SK-N-SH treated with all-trans-retinoic acid at 6 μM for 48 hours (cell line): ENCODE measurements at regions not wholly inside any gene's neighbourhood (a gene's known extent, or its start where the extent isn't known, plus 50 kb on each side); places are given as distances from the start of the nearest gene placed in this dataset.

Experiments used
- ATAC-seq: fragments of 200-7000 bp; cut with Tn5 transposase; 3 replicates; pipeline ENCODE4 v1.9.1; 2020; ENCODE audit warnings: mild to moderate bottlenecking, moderate library complexity
- ARNTL ChIP-seq: fragments of 450-650 bp; formaldehyde crosslinking; IDR thresholded peaks from 2 replicates; pipeline ENCODE4 v1.5.0; 2020; ENCODE audit warnings: low read depth, mild to moderate bottlenecking, moderate library complexity, borderline replicate concordance
- CREB5 ChIP-seq: fragments of 250-450 bp; sonication (Bioruptor Pico); IDR thresholded peaks from 2 replicates; pipeline ENCODE4 v1.5.1; 2020; ENCODE audit warnings: low read depth, mild to moderate bottlenecking, moderate library complexity
- CSDC2 ChIP-seq: fragments of 250-450 bp; sonication (Bioruptor Pico); IDR thresholded peaks from 2 replicates; pipeline ENCODE4 v1.5.0; 2020; ENCODE audit warnings: mild to moderate bottlenecking, moderate library complexity
- ESRRG ChIP-seq: fragments of 250-450 bp; sonication (Bioruptor Pico); IDR thresholded peaks from 2 replicates; pipeline ENCODE4 v1.6.1; 2021; ENCODE audit warnings: mild to moderate bottlenecking
- GLIS3 ChIP-seq: fragments of 250-450 bp; sonication (Bioruptor Pico); IDR thresholded peaks from 2 replicates; pipeline ENCODE4 v1.5.0; 2020; ENCODE audit warnings: mild to moderate bottlenecking, moderate library complexity
- ISL1 ChIP-seq: fragments of 250-450 bp; sonication (Bioruptor Pico); IDR thresholded peaks from 2 replicates; pipeline ENCODE4 v2.1.2; 2022; ENCODE audit warnings: mild to moderate bottlenecking, moderate library complexity
- OSR1 ChIP-seq: fragments of 250-450 bp; sonication (Bioruptor Pico); IDR thresholded peaks from 2 replicates; pipeline ENCODE4 v1.8.0; 2022; ENCODE audit warnings: moderate library complexity, mild to moderate bottlenecking, inconsistent platforms
- PATZ1 ChIP-seq: fragments of 250-450 bp; sonication (Bioruptor Pico); IDR thresholded peaks from 2 replicates; pipeline ENCODE4 v1.8.0; 2020; ENCODE audit warnings: mild to moderate bottlenecking, moderate library complexity, borderline replicate concordance
- PPARA ChIP-seq: fragments of 250-450 bp; sonication (Bioruptor Pico); IDR thresholded peaks from 2 replicates; pipeline ENCODE4 v1.5.0; 2020; ENCODE audit warnings: mild to moderate bottlenecking, borderline replicate concordance
- RARB ChIP-seq: fragments of 250-450 bp; sonication (Bioruptor Pico); IDR thresholded peaks from 2 replicates; pipeline ENCODE4 v1.8.0; 2021; ENCODE audit warnings: mild to moderate bottlenecking, moderate library complexity
- SNAI2 ChIP-seq: fragments of 250-450 bp; sonication (Bioruptor Pico); IDR thresholded peaks from 2 replicates; pipeline ENCODE4 v1.5.0; 2020; ENCODE audit warnings: mild to moderate bottlenecking, moderate library complexity
- TCF4 ChIP-seq: fragments of 250-450 bp; sonication (Bioruptor Pico); IDR thresholded peaks from 2 replicates; pipeline ENCODE4 v1.8.0; 2021; ENCODE audit warnings: mild to moderate bottlenecking, moderate library complexity, borderline replicate concordance
- TOX ChIP-seq: fragments of 250-450 bp; sonication (Bioruptor Pico); IDR thresholded peaks from 2 replicates; pipeline ENCODE4 v1.8.0; 2021; ENCODE audit warnings: mild to moderate bottlenecking, moderate library complexity, borderline replicate concordance
- TSHZ2 ChIP-seq: fragments of 250-450 bp; sonication (Bioruptor Pico); IDR thresholded peaks from 2 replicates; pipeline ENCODE4 v1.5.0; 2020; ENCODE audit warnings: mild to moderate bottlenecking, moderate library complexity
- ZC3H10 ChIP-seq: fragments of 250-450 bp; sonication (Bioruptor Pico); IDR thresholded peaks from 2 replicates; pipeline ENCODE4 v1.5.1; 2021; ENCODE audit warnings: mild to moderate bottlenecking, moderate library complexity
- ZFP3 ChIP-seq: fragments of 250-450 bp; sonication (Bioruptor Pico); IDR thresholded peaks from 2 replicates; pipeline ENCODE4 v1.5.0; 2020; ENCODE audit warnings: mild to moderate bottlenecking, moderate library complexity
- ZFP30 ChIP-seq: fragments of 450-650 bp; formaldehyde crosslinking; IDR thresholded peaks from 2 replicates; pipeline ENCODE4 v1.5.0; 2022; ENCODE audit warnings: mild to moderate bottlenecking, moderate library complexity
- ZNF565 ChIP-seq: fragments of 450-650 bp; formaldehyde crosslinking; conservative IDR thresholded peaks from 2 replicates; pipeline ENCODE4 v1.5.0; 2020; ENCODE audit warnings: low read depth, mild to moderate bottlenecking, moderate library complexity
- ZNF70 ChIP-seq: fragments of 450-650 bp; formaldehyde crosslinking; IDR thresholded peaks from 2 replicates; pipeline ENCODE4 v1.5.0; 2020; ENCODE audit warnings: mild to moderate bottlenecking, moderate library complexity
- ZNF8 ChIP-seq: fragments of 450-650 bp; formaldehyde crosslinking; IDR thresholded peaks from 2 replicates; pipeline ENCODE4 v1.5.0; 2020; ENCODE audit warnings: mild to moderate bottlenecking, moderate library complexity
- TF ChIP-seq, protein P1 (sequence below): fragments of 250-450 bp; sonication (Bioruptor Pico); IDR thresholded peaks from 2 replicates; pipeline ENCODE4 v1.5.1; 2021; ENCODE audit warnings: mild to moderate bottlenecking, moderate library complexity

GRCh38 chr2:198411936-198412335 is 607.5 kb downstream of the PLCL1 start:
- no peak for ATAC-seq

DNA sequence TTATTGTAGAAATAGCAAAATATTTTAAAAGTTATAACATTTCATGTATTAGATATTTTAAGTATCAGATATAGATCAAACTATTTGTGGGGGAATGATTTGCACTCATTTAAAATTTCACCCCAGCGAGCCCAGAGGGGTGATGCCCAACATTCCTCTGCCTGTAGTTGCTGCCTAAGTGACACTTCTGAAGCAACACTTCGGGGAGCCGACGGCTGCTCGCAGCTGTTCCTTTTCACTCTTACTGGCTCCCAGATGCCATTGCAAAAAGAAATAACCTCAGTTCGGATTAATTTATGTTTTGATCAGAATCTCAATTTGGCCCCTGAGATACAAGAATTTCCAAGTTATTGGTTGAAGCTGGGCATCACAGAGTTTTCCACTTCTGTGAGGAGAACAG is 603.8 kb downstream of the PLCL1 start:
- TF ChIP-seq OSR1 (CRISPR knock-in tag) (no peak), TCF4 (CRISPR knock-in tag) (no peak)
- TF ChIP-seq, all 23 proteins: peak for 0
- ATAC-seq = no peak

More at GRCh38 chr2:198411936-198412335, 607.5 kb downstream of the PLCL1 start:
- TF ChIP-seq TSHZ2 (CRISPR knock-in tag) (no peak), CSDC2 (CRISPR knock-in tag) (no peak), ZNF70 (CRISPR knock-in tag) (no peak)
- TF ChIP-seq, all 23 proteins: peak for 0

DNA sequence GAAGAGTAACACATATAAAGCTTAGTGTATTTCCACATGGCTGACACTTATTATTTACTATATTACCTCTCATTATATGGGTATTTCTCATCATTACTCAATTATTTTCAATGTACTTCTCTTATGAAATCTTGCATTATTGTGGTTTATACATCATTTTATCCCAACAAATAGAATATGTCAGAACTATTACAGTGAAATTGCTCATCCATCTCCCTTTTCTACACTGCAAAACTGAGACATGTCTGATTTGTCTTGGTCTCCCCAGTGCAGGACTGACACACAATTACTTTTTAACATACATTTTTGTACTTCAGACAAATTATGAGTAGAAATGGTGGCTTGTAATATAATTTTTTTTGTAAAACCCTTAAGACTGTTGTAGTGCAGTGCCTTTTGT is 600.9 kb downstream of the PLCL1 start:
- no peak for TF ChIP-seq CREB5
- no peak for TF ChIP-seq OSR1 (CRISPR knock-in tag)
- no peak for TF ChIP-seq ZFP30 (CRISPR knock-in tag)
- no peak for TF ChIP-seq ISL1 (CRISPR knock-in tag)
- TF ChIP-seq CSDC2 (CRISPR knock-in tag) = no peak
- no peak for ATAC-seq

GRCh38 chr2:198401644-198402043 is 597.3 kb downstream of the PLCL1 start:
- ATAC-seq = no peak
- TF ChIP-seq PATZ1 (CRISPR knock-in tag) (no peak), ZNF565 (CRISPR knock-in tag) (no peak), ARNTL (CRISPR knock-in tag) (no peak), ZNF70 (CRISPR knock-in tag) (no peak), TSHZ2 (CRISPR knock-in tag) (no peak), ESRRG (CRISPR knock-in tag) (no peak), CSDC2 (CRISPR knock-in tag) (no peak), RARB (CRISPR knock-in tag) (no peak), SNAI2 (no peak), OSR1 (CRISPR knock-in tag) (no peak), TOX (CRISPR knock-in tag) (no peak), ZFP3 (CRISPR knock-in tag) (no peak), ISL1 (CRISPR knock-in tag) (no peak), GLIS3 (no peak), ZNF8 (no peak), ZFP30 (CRISPR knock-in tag) (no peak), PPARA (no peak), ZC3H10 (CRISPR knock-in tag) (no peak)
- TF ChIP-seq, protein P1, sequence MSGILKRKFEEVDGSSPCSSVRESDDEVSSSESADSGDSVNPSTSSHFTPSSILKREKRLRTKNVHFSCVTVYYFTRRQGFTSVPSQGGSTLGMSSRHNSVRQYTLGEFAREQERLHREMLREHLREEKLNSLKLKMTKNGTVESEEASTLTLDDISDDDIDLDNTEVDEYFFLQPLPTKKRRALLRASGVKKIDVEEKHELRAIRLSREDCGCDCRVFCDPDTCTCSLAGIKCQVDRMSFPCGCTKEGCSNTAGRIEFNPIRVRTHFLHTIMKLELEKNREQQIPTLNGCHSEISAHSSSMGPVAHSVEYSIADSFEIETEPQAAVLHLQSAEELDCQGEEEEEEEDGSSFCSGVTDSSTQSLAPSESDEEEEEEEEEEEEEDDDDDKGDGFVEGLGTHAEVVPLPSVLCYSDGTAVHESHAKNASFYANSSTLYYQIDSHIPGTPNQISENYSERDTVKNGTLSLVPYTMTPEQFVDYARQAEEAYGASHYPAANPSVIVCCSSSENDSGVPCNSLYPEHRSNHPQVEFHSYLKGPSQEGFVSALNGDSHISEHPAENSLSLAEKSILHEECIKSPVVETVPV = no peak
- TF ChIP-seq, all 23 proteins: peak for 0
